ENCODE measurements at regions not wholly inside any gene's neighbourhood (a gene's known extent, or its start where the extent isn't known, plus 50 kb on each side); places are given as distances from the start of the nearest gene placed in this dataset.

DNA sequence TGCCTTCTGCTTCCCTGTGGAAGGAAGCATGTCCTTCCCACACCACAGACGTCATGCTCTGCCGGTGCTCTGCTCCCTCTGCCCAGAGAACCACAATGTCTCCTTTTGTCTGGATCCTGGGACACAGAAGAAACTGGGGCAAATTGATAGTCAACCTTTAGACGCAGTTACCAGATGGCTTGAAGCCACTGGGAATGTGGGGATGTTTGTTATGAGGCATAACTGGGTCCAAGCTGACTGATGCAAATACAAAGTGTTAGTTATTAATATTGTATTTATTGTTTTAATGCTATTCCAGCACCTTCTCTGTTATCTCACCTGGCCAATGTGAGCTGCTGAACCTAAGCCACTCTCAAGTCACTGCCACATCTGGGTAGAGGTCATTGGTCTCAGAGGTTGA is 322.2 kb downstream of the SHANK2 start:
- DNase-seq (no peak), ATAC-seq (no peak)

- ATAC-seq (no peak), DNase-seq (no peak)
Measured at GRCh38 chr11:70931430-70931829, 320.9 kb downstream of the SHANK2 start.

GRCh38 chr11:70933981-70934583 is 318.3 kb downstream of the SHANK2 start:
- ATAC-seq = no peak
- DNase-seq = no peak

DNA sequence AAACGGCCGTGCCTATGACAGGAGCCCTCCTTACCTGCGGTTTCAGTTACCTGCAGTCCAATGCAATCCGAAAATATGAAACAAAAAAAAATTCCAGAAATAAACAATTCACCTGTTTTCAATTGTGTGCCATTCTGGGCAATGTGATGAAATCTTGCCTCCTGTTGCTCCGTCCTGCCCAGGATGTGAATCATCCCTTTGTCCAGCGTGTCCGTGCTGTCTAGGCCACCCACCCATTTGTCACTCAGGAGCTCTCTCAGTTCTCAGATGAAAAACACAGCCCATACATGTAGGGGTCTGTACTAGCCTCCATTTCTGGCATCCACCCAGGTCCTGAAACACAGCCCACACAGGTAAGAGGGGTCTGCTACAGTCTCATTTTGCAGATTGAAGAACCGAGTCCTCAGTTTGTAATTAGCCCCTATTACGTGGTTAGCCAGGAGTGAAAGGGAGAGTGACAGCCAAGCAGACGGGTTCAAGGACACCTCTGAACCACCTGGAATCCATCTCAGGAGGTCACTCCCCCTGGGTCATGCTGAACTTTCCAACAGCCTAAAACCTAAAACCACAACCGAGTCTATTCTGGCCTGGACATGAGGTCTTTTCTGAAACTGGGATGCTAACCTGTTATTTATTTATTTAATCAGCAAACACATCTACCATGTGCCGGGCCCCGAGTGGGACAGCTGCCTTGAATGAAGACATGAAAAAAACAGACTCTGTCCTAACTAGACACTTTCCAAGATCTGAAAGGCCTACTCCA is 317.2 kb downstream of the SHANK2 start:
- no peak for ATAC-seq
- DNase-seq = no peak

- no peak for ATAC-seq
Measured at GRCh38 chr11:70942593-70942992, 309.8 kb downstream of the SHANK2 start.

DNA sequence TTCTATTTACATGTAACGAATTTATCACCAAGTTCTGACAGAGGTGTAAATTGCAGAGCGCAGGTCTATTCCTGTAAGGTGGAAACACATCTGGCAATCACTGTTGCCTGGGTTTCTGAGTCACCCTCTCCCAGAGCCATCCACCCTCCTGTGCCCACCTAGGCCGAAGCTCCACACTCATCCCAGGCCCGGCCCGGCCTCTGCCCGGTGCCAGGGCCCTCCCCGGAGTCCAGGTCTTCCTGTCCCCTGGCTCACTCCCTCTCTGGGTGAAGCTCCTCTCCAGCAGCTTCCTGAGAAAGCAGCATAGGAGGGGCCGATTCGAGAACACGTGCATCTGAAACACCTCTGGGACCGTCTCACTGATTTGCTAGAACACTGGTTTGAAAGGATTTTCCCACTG is 308.2 kb downstream of the SHANK2 start:
- ATAC-seq (no peak), DNase-seq (no peak)

More at GRCh38 chr11:70942593-70942992, 309.8 kb downstream of the SHANK2 start:
- peak; percentile 9 for DNase-seq

GRCh38 chr11:70944636-70945035 is 307.7 kb downstream of the SHANK2 start:
- ATAC-seq (no peak), DNase-seq (no peak)

DNA sequence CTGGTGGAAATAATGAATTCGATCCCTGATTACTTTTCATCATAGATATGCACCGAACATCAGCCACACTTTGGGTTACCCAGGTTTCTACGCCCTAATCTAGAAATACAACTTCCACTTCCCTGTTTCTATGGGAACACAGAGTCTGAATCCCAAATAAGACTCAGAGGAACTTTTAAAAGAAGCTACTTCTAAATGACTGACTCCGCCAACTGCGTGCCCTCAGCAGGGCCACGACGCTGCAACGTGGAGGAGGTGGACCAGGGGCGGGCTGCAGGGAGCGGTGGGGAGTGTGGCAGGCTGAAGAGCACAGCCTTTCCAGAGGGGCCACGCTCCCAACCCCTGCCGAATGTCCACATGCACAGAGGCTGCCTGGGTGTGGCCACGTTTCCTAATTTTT is 304.0 kb downstream of the SHANK2 start:
- ATAC-seq = no peak
- no peak for DNase-seq

DNA sequence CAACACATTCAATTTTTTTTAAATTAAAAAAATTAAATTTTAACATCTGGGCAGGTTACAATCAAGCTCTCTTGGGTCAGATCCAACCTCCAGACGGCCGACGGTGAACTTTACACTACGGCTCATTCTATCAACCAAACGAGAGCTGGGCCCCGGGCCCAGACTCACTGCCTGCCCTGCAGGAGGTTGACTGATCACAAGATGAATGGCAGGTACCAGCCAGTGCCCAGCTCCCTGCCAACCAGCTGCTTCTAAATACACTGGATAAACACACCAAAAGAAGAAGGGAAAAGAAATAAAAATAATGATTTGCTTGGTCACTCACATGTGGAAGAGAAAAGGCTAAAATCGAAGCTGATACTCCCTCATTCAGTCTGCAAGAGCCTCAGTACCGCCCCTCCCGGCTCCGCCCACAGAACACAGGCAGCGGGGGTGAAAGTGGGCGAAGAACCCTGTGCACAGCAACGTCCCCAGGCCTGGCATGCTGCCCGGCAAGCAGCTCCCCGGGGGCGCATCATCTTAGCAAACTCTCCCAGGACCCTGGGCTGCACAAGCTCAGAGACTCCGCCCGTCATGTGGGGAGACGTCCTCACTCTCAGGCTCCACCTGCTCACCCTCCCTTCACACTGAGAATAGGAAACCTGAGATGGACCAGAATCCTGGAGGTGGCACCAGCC is 303.4 kb downstream of the SHANK2 start:
- ATAC-seq (no peak), DNase-seq (no peak)

- DNase-seq = no peak
- no peak for ATAC-seq
Measured at GRCh38 chr11:70951139-70951804, 301.1 kb downstream of the SHANK2 start.

- DNase-seq (no peak), ATAC-seq (no peak)
Measured at GRCh38 chr11:70952191-70952590, 300.2 kb downstream of the SHANK2 start.

- DNase-seq = no peak
- ATAC-seq = no peak
Measured at GRCh38 chr11:70953720-70954119, 298.7 kb downstream of the SHANK2 start.

GRCh38 chr11:70954471-70954870 is 297.9 kb downstream of the SHANK2 start:
- ATAC-seq = no peak

More at GRCh38 chr11:70954471-70954870, 297.9 kb downstream of the SHANK2 start:
- DNase-seq = no peak
